Lung (tissue), 11 donors: ENCODE measurements at regions not wholly inside any gene's neighbourhood (a gene's known extent, or its start where the extent isn't known, plus 50 kb on each side); places are given as distances from the start of the nearest gene placed in this dataset.

Experiments used
- ATAC-seq: fragments of 200-7000 bp; cut with Tn5 transposase; one replicate; pipeline ENCODE4 v1.9.1; 2020; ENCODE audit warnings: moderate number of reproducible peaks; ENCODE audit not compliant: insufficient read depth, low FRiP score
- DNase-seq, 3 donors: peaks; one replicate each; pipeline ENCODE4 v3.0.0-alpha.2; 2013 to 2017
- H3K27ac ChIP-seq, 2 donors: one replicate each; pipeline ENCODE4 v1.5.1; 2013; ENCODE audit warnings: mild to moderate bottlenecking in 2 of 2, moderate library complexity in 2 of 2, control low read depth in 1 of 2, inconsistent platforms in 1 of 2, low read depth in 1 of 2, low read length in 1 of 2
- H3K27me3 ChIP-seq, 3 donors: one replicate each; pipeline ENCODE4 v1.5.1; 2013; ENCODE audit warnings: low read length in 2 of 3; ENCODE audit not compliant: control insufficient read depth in 3 of 3, insufficient read depth in 3 of 3
- H3K36me3 ChIP-seq, 4 donors: one replicate each; pipeline ENCODE4 v1.5.1; 2013; ENCODE audit warnings: low read length in 4 of 4, mild to moderate bottlenecking in 1 of 4, moderate library complexity in 1 of 4; ENCODE audit not compliant: control insufficient read depth in 4 of 4, insufficient read depth in 4 of 4
- H3K4me1 ChIP-seq, 5 donors: one replicate each; pipeline ENCODE4 v1.5.1; 2013; ENCODE audit warnings: low read length in 5 of 5, mild to moderate bottlenecking in 2 of 5, moderate library complexity in 1 of 5; ENCODE audit not compliant: control insufficient read depth in 5 of 5, insufficient read depth in 5 of 5
- H3K4me3 ChIP-seq: one replicate; pipeline ENCODE4 v1.5.1; 2013; ENCODE audit warnings: mild to moderate bottlenecking, control low read depth, moderate library complexity
- H3K9ac ChIP-seq, 2 donors: one replicate each; pipeline ENCODE4 v1.5.1; 2013; ENCODE audit warnings: low read length in 2 of 2, control low read depth in 1 of 2; ENCODE audit not compliant: insufficient read depth in 1 of 2
- H3K9me3 ChIP-seq, 4 donors: one replicate each; pipeline ENCODE4 v1.5.1; 2013; ENCODE audit warnings: low read length in 3 of 4, mild to moderate bottlenecking in 1 of 4, moderate library complexity in 1 of 4; ENCODE audit not compliant: control insufficient read depth in 4 of 4, insufficient read depth in 3 of 4
- WGBS, 2 donors: extraction: QIAGEN DNeasy Blood & Tissue Kit; methylation state at CpG; one replicate each; pipeline ENCODE4 v1.1.7; 2013; 5-methylcytosine and 5-hydroxymethylcytosine counted together
- TF ChIP-seq, protein P1 (sequence below): IDR thresholded peaks from 2 replicates; pipeline ENCODE4 v1.5.1; 2012; ENCODE audit warnings: mild to moderate bottlenecking; ENCODE audit errors: control extremely low read depth, extremely low read depth
- donor health status: control.
- donor health status: control.
- donor health status: Bipolar disorder and iron deficiency.
- donor health status: healthy.
- donor health status: DM: yes; HTN: yes; CAD: no.

DNA sequence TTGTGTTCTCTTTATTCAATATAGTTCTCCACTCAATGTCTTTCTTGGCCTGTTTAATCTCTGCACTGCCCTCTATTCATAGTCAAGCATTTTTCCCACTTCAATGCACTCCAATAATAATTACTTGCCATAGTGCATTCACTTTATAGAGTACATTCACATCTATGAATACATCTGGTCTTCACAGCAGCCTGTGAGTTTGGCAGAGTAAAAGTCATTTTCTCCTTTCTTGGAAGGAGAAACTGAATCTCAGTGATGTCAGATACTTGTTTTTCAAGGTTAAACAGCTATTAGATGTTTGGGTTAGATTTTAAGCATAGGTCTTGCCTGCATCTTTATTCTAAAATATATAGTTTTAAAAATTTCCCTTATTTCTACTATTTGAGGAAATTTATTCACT, 373.2 kb downstream of the TRIB2 start:
- Histone ChIP-seq H3K36me3 (no peaks in the 10 kb centered on the region), H3K4me1 (peaks cover 0 to 35% (median 0%) of the 10 kb centered on the region in 5 donors), H3K4me3 (no peak overlapping the region), H3K27ac (no peak overlapping the region), H3K9me3 (peaks cover 0 to 2% (median 0%) of the 10 kb centered on the region in 4 donors), H3K27me3 (no peaks in the 10 kb centered on the region), H3K9ac (no peak overlapping the region)
- ATAC-seq (no peak), DNase-seq (no peak)
- TF ChIP-seq, protein P1, sequence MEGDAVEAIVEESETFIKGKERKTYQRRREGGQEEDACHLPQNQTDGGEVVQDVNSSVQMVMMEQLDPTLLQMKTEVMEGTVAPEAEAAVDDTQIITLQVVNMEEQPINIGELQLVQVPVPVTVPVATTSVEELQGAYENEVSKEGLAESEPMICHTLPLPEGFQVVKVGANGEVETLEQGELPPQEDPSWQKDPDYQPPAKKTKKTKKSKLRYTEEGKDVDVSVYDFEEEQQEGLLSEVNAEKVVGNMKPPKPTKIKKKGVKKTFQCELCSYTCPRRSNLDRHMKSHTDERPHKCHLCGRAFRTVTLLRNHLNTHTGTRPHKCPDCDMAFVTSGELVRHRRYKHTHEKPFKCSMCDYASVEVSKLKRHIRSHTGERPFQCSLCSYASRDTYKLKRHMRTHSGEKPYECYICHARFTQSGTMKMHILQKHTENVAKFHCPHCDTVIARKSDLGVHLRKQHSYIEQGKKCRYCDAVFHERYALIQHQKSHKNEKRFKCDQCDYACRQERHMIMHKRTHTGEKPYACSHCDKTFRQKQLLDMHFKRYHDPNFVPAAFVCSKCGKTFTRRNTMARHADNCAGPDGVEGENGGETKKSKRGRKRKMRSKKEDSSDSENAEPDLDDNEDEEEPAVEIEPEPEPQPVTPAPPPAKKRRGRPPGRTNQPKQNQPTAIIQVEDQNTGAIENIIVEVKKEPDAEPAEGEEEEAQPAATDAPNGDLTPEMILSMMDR, result no peak

DNA sequence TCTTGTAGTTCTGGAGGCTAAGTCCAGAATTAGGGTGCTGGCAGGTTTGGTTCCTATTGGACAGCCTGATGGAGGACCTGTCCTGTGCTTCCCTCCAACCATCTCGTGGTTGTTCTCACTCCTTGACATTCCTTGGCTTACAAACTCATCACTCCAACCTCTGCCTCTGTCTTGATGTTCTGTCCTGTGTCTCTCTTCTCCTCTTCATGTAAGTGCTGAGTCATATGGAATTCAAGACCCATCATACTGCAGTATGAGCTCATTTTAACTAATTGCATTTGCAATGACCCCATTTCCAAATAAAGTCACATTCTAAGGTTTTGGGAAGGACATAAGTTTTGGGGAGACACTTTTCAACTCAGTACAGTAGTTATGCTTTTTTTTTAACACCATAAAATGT, 374.7 kb downstream of the TRIB2 start:
- Histone ChIP-seq H3K4me3 (no peak overlapping the region), H3K4me1 (peaks cover 0 to 35% (median 0%) of the 10 kb centered on the region in 5 donors), H3K27ac (no peak overlapping the region), H3K27me3 (no peaks in the 10 kb centered on the region), H3K9me3 (peaks cover 0 to 2% (median 0%) of the 10 kb centered on the region in 4 donors), H3K9ac (no peak overlapping the region), H3K36me3 (no peaks in the 10 kb centered on the region)
- WGBS, 2 donors, result 25 to 48% methylated on average over 1 of the region's 1 CpG
- ATAC-seq (no peak), DNase-seq (no peak)
- TF ChIP-seq, protein P1, result no peak

DNA sequence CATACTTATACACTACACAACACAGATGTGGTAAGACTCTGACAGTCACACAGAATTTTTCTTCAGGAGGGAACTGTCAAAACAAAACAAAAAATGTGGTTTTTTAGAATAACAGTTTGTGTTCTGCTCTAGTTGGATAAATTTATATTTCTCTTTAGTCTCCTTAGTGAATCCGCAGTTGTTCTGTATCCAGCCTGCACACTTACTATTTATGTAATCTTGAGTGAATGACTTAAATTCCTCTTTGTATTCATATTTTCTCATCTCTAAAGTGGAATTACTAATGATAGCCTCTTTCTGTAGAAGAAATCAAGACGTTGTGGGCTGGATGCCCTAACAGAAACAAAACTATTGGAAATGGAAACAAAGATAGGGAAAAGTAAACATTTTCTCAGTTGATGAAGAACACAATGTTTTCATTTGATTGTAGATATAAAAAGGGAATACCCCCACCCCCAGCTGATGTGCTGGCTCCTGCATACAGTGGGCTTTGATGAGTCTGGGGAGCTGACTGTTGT, 375.2 kb downstream of the TRIB2 start:
- Histone ChIP-seq H3K27ac (no peak overlapping the region), H3K36me3 (no peaks in the 10 kb centered on the region), H3K4me1 (peaks cover 0 to 35% (median 0%) of the 10 kb centered on the region in 5 donors), H3K9ac (no peak overlapping the region), H3K9me3 (peaks cover 0 to 2% (median 0%) of the 10 kb centered on the region in 4 donors), H3K4me3 (no peak overlapping the region), H3K27me3 (no peaks in the 10 kb centered on the region)
- DNase-seq, result peak; percentile 35 to 92 (median 88)
- TF ChIP-seq, protein P1, result no peak
- 52 to 67% methylated on average over 2 of the region's 2 CpGs for WGBS, 2 donors
- no peak for ATAC-seq
